HepG2 (cell line): ENCODE measurements at regions not wholly inside any gene's neighbourhood (a gene's known extent, or its start where the extent isn't known, plus 50 kb on each side); places are given as distances from the start of the nearest gene placed in this dataset.

Experiments used
- ATAC-seq: fragments of 200-7000 bp; cut with Tn5 transposase; 3 replicates; pipeline ENCODE4 v1.9.1; 2020; ENCODE audit warnings: mild to moderate bottlenecking, moderate library complexity
- BruUV-seq: library from RNA; stranded (reverse); fragments of 400-500 nt; replicated peaks from 2 replicates; lab custom pipeline; 2021; lab: Mats Ljungman, UMichigan
- CTCF ChIA-PET: fragments of 300-600 bp; formaldehyde crosslinking; extraction: SDS; loops from one replicate; lab custom pipeline; 2021; ENCODE audit warnings: low total read pairs, inconsistent platforms, low intra/inter-chr PET ratio; lab: Yijun Ruan, JAX
- POLR2A ChIA-PET: fragments of 350-600 bp; sonication (Branson Sonifier 250); formaldehyde crosslinking; loops from one replicate; lab custom pipeline; 2020; ENCODE audit warnings: antibody characterized with exemption, inconsistent platforms; lab: Yijun Ruan, JAX
- DNase-seq: peaks from one replicate; pipeline ENCODE4 v3.0.0-alpha.2; 2015; ENCODE audit warnings: low spot score
- FAIRE-seq: peaks from 3 replicates; lab custom pipeline; 2011; peaks lifted over from hg19 to GRCh38; lab: Jason Lieb, UNC
- H2AFZ ChIP-seq: one replicate; pipeline ENCODE4 v1.6.1; 2011; ENCODE audit warnings: low read length, inconsistent platforms
- H3K27ac ChIP-seq: fragments of 300-600 bp; 3 replicates; pipeline ENCODE4 v1.8.0; 2011; ENCODE audit warnings: mixed run types, mild to moderate bottlenecking, mixed read lengths, low read length, inconsistent platforms; ENCODE audit not compliant: insufficient read depth; ENCODE audit errors: extremely low read length
- H3K27me3 ChIP-seq, 2 experiments: fragments of 200-600 bp in 1 of 2; 2 replicates in 1 of 2; 3 replicates in 1 of 2; pipeline versions ENCODE4 v1.6.0 to v1.8.0; 2011; ENCODE audit warnings: low read length in 2 of 2, mild to moderate bottlenecking in 2 of 2, moderate library complexity in 2 of 2, inconsistent platforms in 1 of 2; ENCODE audit not compliant: insufficient read depth in 2 of 2, control insufficient read depth in 1 of 2
- H3K36me3 ChIP-seq, 2 experiments: fragments of 200-600 bp in 1 of 2; replicated peaks in 1 of 2; 2 replicates in 1 of 2; 3 replicates in 1 of 2; pipeline versions ENCODE4 v1.5.1 to v1.8.0; 2011; ENCODE audit warnings: low read length in 2 of 2, inconsistent platforms in 1 of 2; ENCODE audit not compliant: insufficient read depth in 2 of 2, control insufficient read depth in 1 of 2
- H3K4me1 ChIP-seq: 2 replicates; pipeline ENCODE4 v1.5.1; 2012; ENCODE audit warnings: low read length, inconsistent platforms; ENCODE audit not compliant: insufficient read depth
- H3K4me2 ChIP-seq: 2 replicates; pipeline ENCODE4 v1.6.0; 2011; ENCODE audit warnings: low read depth, low read length, inconsistent platforms
- H3K4me3 ChIP-seq, 3 experiments: fragments of 200-600 bp in 1 of 3; sonication (generic), shearing (Covaris generic) in 1 of 3; replicated peaks in 1 of 3; 2 replicates each; pipeline ENCODE4 v1.5.1; 2011 to 2016; ENCODE audit warnings: low read length in 3 of 3, inconsistent platforms in 2 of 3, low read depth in 2 of 3, mild to moderate bottlenecking in 2 of 3, control low read depth in 1 of 3, mixed read lengths in 1 of 3; ENCODE audit not compliant: insufficient read depth in 1 of 3
- H3K79me2 ChIP-seq: one replicate; pipeline ENCODE4 v1.6.1; 2011; ENCODE audit warnings: low read length, inconsistent platforms; ENCODE audit not compliant: insufficient read depth
- H3K9ac ChIP-seq: 2 replicates; pipeline ENCODE4 v1.6.0; 2011; ENCODE audit warnings: mild to moderate bottlenecking, low read depth, low read length, inconsistent platforms; ENCODE audit not compliant: insufficient read depth
- H3K9me3 ChIP-seq: 2 replicates; pipeline ENCODE4 v1.5.1; 2012; ENCODE audit warnings: mild to moderate bottlenecking, low read length
- H4K20me1 ChIP-seq: 2 replicates; pipeline ENCODE4 v1.6.0; 2011; ENCODE audit warnings: inconsistent platforms, mild to moderate bottlenecking, low read length, moderate library complexity; ENCODE audit not compliant: insufficient read depth
- MAZ ChIP-seq, 2 experiments: sonication (generic) in 1 of 2; formaldehyde crosslinking in 1 of 2; IDR thresholded peaks; 2 replicates each; pipeline versions ENCODE4 v1.5.0 to v1.6.1; 2012 to 2020; ENCODE audit warnings: low read depth in 2 of 2, mild to moderate bottlenecking in 2 of 2, borderline replicate concordance in 1 of 2, improper control_type of control experiment in 1 of 2, low read length in 1 of 2, missing genetic modification reagents in 1 of 2, moderate library complexity in 1 of 2
- POLR2A ChIP-seq, 2 experiments: IDR thresholded peaks; 2 replicates each; pipeline ENCODE4 v1.6.1; 2011; ENCODE audit warnings: low read depth in 2 of 2, low read length in 2 of 2, mild to moderate bottlenecking in 1 of 2, moderate library complexity in 1 of 2; ENCODE audit not compliant: insufficient read depth in 1 of 2
- SATB2 ChIP-seq: sonication (generic); formaldehyde crosslinking; IDR thresholded peaks from 2 replicates; pipeline ENCODE4 v1.5.0; 2020; ENCODE audit warnings: missing genetic modification reagents
- SRSF4 ChIP-seq: fragments of 200-400 bp; formaldehyde crosslinking; IDR thresholded peaks from one replicate; pipeline ENCODE4 v1.6.1; 2018; ENCODE audit warnings: mild to moderate bottlenecking, low read depth, low read length, moderate library complexity; ENCODE audit not compliant: poor library complexity, severe bottlenecking
- SRY ChIP-seq: sonication (generic); formaldehyde crosslinking; IDR thresholded peaks from 2 replicates; pipeline ENCODE4 v1.8.0; 2022; ENCODE audit warnings: mild to moderate bottlenecking, missing genetic modification reagents
- TBL1XR1 ChIP-seq: fragments of 150-350 bp; IDR thresholded peaks from 2 replicates; pipeline ENCODE4 v1.6.1; 2014; ENCODE audit warnings: borderline replicate concordance, low read length; ENCODE audit not compliant: partially characterized antibody
- ZNF235 ChIP-seq: sonication (generic); formaldehyde crosslinking; IDR thresholded peaks from 2 replicates; pipeline ENCODE4 v1.8.1; 2023; ENCODE audit warnings: mild to moderate bottlenecking, missing genetic modification reagents, borderline replicate concordance
- WGBS: methylation state at CpG from one replicate; pipeline ENCODE4 v1.1.6; 2017; ENCODE audit warnings: low lambda C conversion rate; 5-methylcytosine and 5-hydroxymethylcytosine counted together
- in situ Hi-C: cut with HindIII; loops from 2 replicates; pipeline ENCODE4 v1.10.0; 2017; ENCODE audit warnings: low pct_unique_long_range_greater_than_20kb; ENCODE audit not compliant: extremely low pct_ligation_motif_present
- intact Hi-C: fragments of 100-400 bp; cut with micrococcal nuclease; formaldehyde crosslinking; loops from one replicate; pipeline ENCODE4 v1.10.0; 2022; ENCODE audit not compliant: unreplicated experiment
- TF ChIP-seq, protein P1 (sequence below): sonication (generic); formaldehyde crosslinking; IDR thresholded peaks from 2 replicates; pipeline ENCODE4 v1.5.0; 2020; ENCODE audit warnings: mild to moderate bottlenecking, missing genetic modification reagents, moderate library complexity

DNA sequence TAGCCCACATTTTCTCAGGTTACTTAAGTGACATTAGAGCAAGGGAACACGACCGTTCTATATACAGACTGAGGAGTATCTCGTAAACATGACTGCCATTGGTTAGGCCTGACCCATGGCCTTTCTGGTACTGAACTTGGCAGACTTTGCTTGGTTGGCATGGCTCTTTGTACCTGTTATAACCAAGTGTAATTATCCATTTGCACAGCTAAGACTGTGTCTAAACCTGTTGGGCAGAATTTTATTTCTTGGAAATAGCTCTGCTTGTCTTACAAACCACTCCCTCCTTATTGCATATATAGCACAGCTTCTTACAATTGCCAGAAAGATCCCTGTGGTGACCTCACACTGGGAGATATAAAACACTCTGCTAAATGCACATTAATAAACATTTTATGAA is 106.9 kb downstream of the P2RY1 start:
- H4K20me1 ChIP-seq: no peaks in the 10 kb centered on the region
- FAIRE-seq: no peak
- WGBS: 13% methylated on average over 3 of the region's 3 CpGs
- no peak for TF ChIP-seq SATB2 (CRISPR knock-in tag)
- TF ChIP-seq SRY (CRISPR knock-in tag): no peak
- TF ChIP-seq SRSF4: no peak
- TF ChIP-seq, protein P1, sequence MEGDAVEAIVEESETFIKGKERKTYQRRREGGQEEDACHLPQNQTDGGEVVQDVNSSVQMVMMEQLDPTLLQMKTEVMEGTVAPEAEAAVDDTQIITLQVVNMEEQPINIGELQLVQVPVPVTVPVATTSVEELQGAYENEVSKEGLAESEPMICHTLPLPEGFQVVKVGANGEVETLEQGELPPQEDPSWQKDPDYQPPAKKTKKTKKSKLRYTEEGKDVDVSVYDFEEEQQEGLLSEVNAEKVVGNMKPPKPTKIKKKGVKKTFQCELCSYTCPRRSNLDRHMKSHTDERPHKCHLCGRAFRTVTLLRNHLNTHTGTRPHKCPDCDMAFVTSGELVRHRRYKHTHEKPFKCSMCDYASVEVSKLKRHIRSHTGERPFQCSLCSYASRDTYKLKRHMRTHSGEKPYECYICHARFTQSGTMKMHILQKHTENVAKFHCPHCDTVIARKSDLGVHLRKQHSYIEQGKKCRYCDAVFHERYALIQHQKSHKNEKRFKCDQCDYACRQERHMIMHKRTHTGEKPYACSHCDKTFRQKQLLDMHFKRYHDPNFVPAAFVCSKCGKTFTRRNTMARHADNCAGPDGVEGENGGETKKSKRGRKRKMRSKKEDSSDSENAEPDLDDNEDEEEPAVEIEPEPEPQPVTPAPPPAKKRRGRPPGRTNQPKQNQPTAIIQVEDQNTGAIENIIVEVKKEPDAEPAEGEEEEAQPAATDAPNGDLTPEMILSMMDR (CRISPR knock-in tag): no peak
- no peak for TF ChIP-seq MAZ (IDR thresholded peaks at IDR 0.05; ENCODE audit: borderline replicate concordance, low read depth, low read length)
- TF ChIP-seq MAZ (CRISPR knock-in tag; IDR thresholded peaks at IDR 0.05; ENCODE audit: low read depth): no peak
- no peak for TF ChIP-seq TBL1XR1
- no peak for TF ChIP-seq POLR2A (IDR thresholded peaks at IDR 0.05; ENCODE audit: insufficient read depth in 1 of 2, low read depth in 2 of 2, low read length in 2 of 2)
- TF ChIP-seq ZNF235 (CRISPR knock-in tag): no peak
- DNase-seq: no peak
- no peak overlapping the region for H3K9ac ChIP-seq
- no peaks in the 10 kb centered on the region for H3K79me2 ChIP-seq
- H3K9me3 ChIP-seq: no peaks in the 10 kb centered on the region
- H3K4me1 ChIP-seq: no peaks in the 10 kb centered on the region
- no peak overlapping the region for H3K27ac ChIP-seq
- no peak for ATAC-seq
- H3K27me3 ChIP-seq: no peaks in the 10 kb centered on the region
- in situ Hi-C loops: no loop called here
- CTCF ChIA-PET: no interaction called here
- POLR2A ChIA-PET: no interaction called here
- no peak overlapping the region for H3K4me2 ChIP-seq
- intact Hi-C loops: no loop called here
- H2AFZ ChIP-seq: no peak overlapping the region
- no TSS peak for BruUV-seq
- no peaks in the 10 kb centered on the region for H3K36me3 ChIP-seq
- H3K4me3 ChIP-seq: no peak overlapping the region
